ENCODE measurements at regions not wholly inside any gene's neighbourhood (a gene's known extent, or its start where the extent isn't known, plus 50 kb on each side); places are given as distances from the start of the nearest gene placed in this dataset.

DNA sequence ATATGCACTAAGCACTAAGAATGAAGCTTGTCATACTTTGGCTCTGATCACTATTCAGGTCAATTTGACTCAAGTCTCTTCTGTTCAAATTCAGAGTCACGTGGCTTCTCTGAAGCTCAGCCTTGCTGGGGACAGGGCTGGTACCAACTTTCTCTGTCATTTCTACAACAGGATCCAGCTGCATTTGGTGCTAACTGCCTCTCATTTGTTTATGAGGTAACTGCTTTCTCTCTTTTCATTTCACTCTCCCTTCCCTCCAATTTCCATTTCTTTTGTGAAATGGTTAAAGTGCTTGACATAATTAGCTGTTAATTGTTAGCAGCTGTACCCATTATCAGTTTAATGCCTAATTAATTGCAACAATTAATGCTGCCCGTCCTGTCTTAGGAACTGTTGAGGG, 259.7 kb upstream of the PLET1 start:
- TF ChIP-seq FOXJ3 (CRISPR knock-in tag; IDR thresholded peaks at IDR 0.05; ENCODE audit: borderline replicate concordance) = no peak
- TF ChIP-seq NR2C2 (CRISPR knock-in tag; IDR thresholded peaks at IDR 0.05) = no peak
- TF ChIP-seq, protein P1, sequence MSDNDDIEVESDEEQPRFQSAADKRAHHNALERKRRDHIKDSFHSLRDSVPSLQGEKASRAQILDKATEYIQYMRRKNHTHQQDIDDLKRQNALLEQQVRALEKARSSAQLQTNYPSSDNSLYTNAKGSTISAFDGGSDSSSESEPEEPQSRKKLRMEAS (CRISPR knock-in tag; IDR thresholded peaks at IDR 0.05) = no peak
- TF ChIP-seq CTCF (IDR thresholded peaks at IDR 0.05) = no peak
- TF ChIP-seq ELF4 (CRISPR knock-in tag; IDR thresholded peaks at IDR 0.05; ENCODE audit: low read depth) = no peak
- TF ChIP-seq TEAD4 (CRISPR knock-in tag; IDR thresholded peaks at IDR 0.05) = no peak
- TF ChIP-seq KAT7 (CRISPR knock-in tag; IDR thresholded peaks at IDR 0.05; ENCODE audit: borderline replicate concordance) = no peak
- no peak for TF ChIP-seq ATF1 (CRISPR knock-in tag; IDR thresholded peaks at IDR 0.05)
- no peak for TF ChIP-seq FOXK1 (CRISPR knock-in tag; IDR thresholded peaks at IDR 0.05)
- no peak for TF ChIP-seq CBFB (CRISPR knock-in tag; IDR thresholded peaks at IDR 0.05; ENCODE audit: low read depth)

Data from WTC11 (cell line).